HEK293T (cell line): ENCODE measurements at regions not wholly inside any gene's neighbourhood (a gene's known extent, or its start where the extent isn't known, plus 50 kb on each side); places are given as distances from the start of the nearest gene placed in this dataset.

Experiments used
- ARNT ChIP-seq: fragments of 450-650 bp; IDR thresholded peaks from 2 replicates; pipeline ENCODE4 v1.6.1; 2017; ENCODE audit warnings: mild to moderate bottlenecking
- CTBP1 ChIP-seq: fragments of 450-650 bp; IDR thresholded peaks from 2 replicates; pipeline ENCODE4 v1.6.1; 2016; ENCODE audit warnings: borderline replicate concordance
- SP1 ChIP-seq: fragments of 450-650 bp; IDR thresholded peaks from 2 replicates; pipeline ENCODE4 v1.6.1; 2017
- ZNF384 ChIP-seq: fragments of 450-650 bp; IDR thresholded peaks from 2 replicates; pipeline ENCODE4 v1.6.1; 2016

- TF ChIP-seq SP1 (no peak), CTBP1 (no peak), ZNF384 (no peak), ARNT (no peak)
Observed at GRCh38 chr2:226066391-226066790, 666.9 kb downstream of the NYAP2 start.
